ENCODE measurements at regions not wholly inside any gene's neighbourhood (a gene's known extent, or its start where the extent isn't known, plus 50 kb on each side); places are given as distances from the start of the nearest gene placed in this dataset.

GRCh38 chr2:88834866-88835265 is 143.4 kb downstream of the RPIA start:
- no peak for DNase-seq

- DNase-seq: no peak
Observed at GRCh38 chr2:88835726-88836125, 144.3 kb downstream of the RPIA start.

- DNase-seq: no peak
Observed at GRCh38 chr2:88836351-88836750, 144.9 kb downstream of the RPIA start.

GRCh38 chr2:88837511-88838160 is 146.2 kb downstream of the RPIA start:
- DNase-seq: no peak

GRCh38 chr2:88838165-88838635 is 146.7 kb downstream of the RPIA start:
- no peak for DNase-seq

- no peak for DNase-seq
Observed at GRCh38 chr2:88841224-88841929, 149.9 kb downstream of the RPIA start.

- DNase-seq: no peak
Observed at GRCh38 chr2:88842656-88843460, 151.4 kb downstream of the RPIA start.

GRCh38 chr2:88843651-88844050 is 152.2 kb downstream of the RPIA start:
- no peak for DNase-seq

GRCh38 chr2:88844960-88845359 is 153.5 kb downstream of the RPIA start:
- DNase-seq: no peak

GRCh38 chr2:88845772-88846661 is 154.5 kb downstream of the RPIA start:
- no peak for DNase-seq

- DNase-seq: no peak
Observed at GRCh38 chr2:88852753-88853402, 161.4 kb downstream of the RPIA start.

- no peak for DNase-seq
Observed at GRCh38 chr2:88853403-88853790, 161.9 kb downstream of the RPIA start.

- no peak for DNase-seq
Observed at GRCh38 chr2:88854528-88854927, 163.1 kb downstream of the RPIA start.

GRCh38 chr2:88855620-88856408 is 164.3 kb downstream of the RPIA start:
- no peak for DNase-seq

- DNase-seq: no peak
Observed at GRCh38 chr2:88856409-88857135, 165.1 kb downstream of the RPIA start.

GRCh38 chr2:88857274-88857741 is 165.8 kb downstream of the RPIA start:
- no peak for DNase-seq

- no peak for DNase-seq
Observed at GRCh38 chr2:88857951-88858411, 166.5 kb downstream of the RPIA start.

- no peak for DNase-seq
Observed at GRCh38 chr2:88859461-88859860, 168.0 kb downstream of the RPIA start.

GRCh38 chr2:88860421-88861075 is 169.1 kb downstream of the RPIA start:
- no peak for DNase-seq

Measured in activated naive CD4-positive, alpha-beta T cell treated with anti-CD3 and anti-CD28 coated beads, Interleukin-2, amount 50 U/mL, for 16 hours (primary cell).